CD14-positive monocyte (primary cell): ENCODE measurements at regions not wholly inside any gene's neighbourhood (a gene's known extent, or its start where the extent isn't known, plus 50 kb on each side); places are given as distances from the start of the nearest gene placed in this dataset.

ENCODE experiments used
- DNase-seq, 3 donors: peaks; one replicate each; pipeline ENCODE4 v3.0.0-alpha.2; 2011 to 2022
- H2AFZ ChIP-seq: 2 replicates; pipeline ENCODE4 v1.6.0; 2012; ENCODE audit warnings: mild to moderate bottlenecking, low read depth, low read length, inconsistent platforms; ENCODE audit not compliant: insufficient read depth, poor library complexity, severe bottlenecking
- H3K27ac ChIP-seq, 2 donors: 1 replicate in 1 of 2; 2 replicates in 1 of 2; pipeline ENCODE4 v1.5.1; 2012 to 2013; ENCODE audit warnings: low read length in 2 of 2, control low read depth in 1 of 2, inconsistent platforms in 1 of 2, low read depth in 1 of 2, mild to moderate bottlenecking in 1 of 2
- H3K27me3 ChIP-seq, 2 donors: one replicate each; pipeline versions ENCODE4 v1.6.0 to v1.6.1; 2011 to 2013; ENCODE audit warnings: low read length in 2 of 2; ENCODE audit not compliant: control insufficient read depth in 2 of 2, insufficient read depth in 2 of 2
- H3K36me3 ChIP-seq, 2 donors: replicated peaks in 1 of 2; 1 replicate in 1 of 2; 2 replicates in 1 of 2; pipeline versions ENCODE4 v1.5.1 to v1.6.1; 2012 to 2013; ENCODE audit warnings: low read length in 2 of 2, control low read depth in 1 of 2, inconsistent platforms in 1 of 2, mild to moderate bottlenecking in 1 of 2; ENCODE audit not compliant: insufficient read depth in 2 of 2, control insufficient read depth in 1 of 2
- H3K4me1 ChIP-seq, 2 donors: 1 replicate in 1 of 2; 2 replicates in 1 of 2; pipeline versions ENCODE4 v1.5.1 to v1.6.1; 2012 to 2013; ENCODE audit warnings: low read length in 2 of 2, control low read depth in 1 of 2, inconsistent platforms in 1 of 2, mild to moderate bottlenecking in 1 of 2, moderate library complexity in 1 of 2; ENCODE audit not compliant: insufficient read depth in 2 of 2, control insufficient read depth in 1 of 2
- H3K4me2 ChIP-seq: replicated peaks from 2 replicates; pipeline ENCODE3; 2012; ENCODE audit warnings: low read length, moderate library complexity, mild to moderate bottlenecking; ENCODE audit not compliant: poor library complexity, severe bottlenecking; ENCODE audit errors: extremely low read depth
- H3K4me3 ChIP-seq, 3 experiments: fragments of 200-600 bp in 1 of 3; sonication (generic) in 1 of 3; replicated peaks in 1 of 3; 1 replicate in 2 of 3; 2 replicates in 1 of 3; pipeline ENCODE4 v1.5.1; 2011 to 2013; ENCODE audit warnings: low read length in 3 of 3, mild to moderate bottlenecking in 3 of 3, control low read depth in 2 of 3, low read depth in 2 of 3, inconsistent platforms in 1 of 3, moderate library complexity in 1 of 3
- H3K79me2 ChIP-seq: 2 replicates; pipeline ENCODE4 v1.6.0; 2012; ENCODE audit warnings: mild to moderate bottlenecking, control low read depth, inconsistent platforms, low read length, moderate library complexity; ENCODE audit not compliant: insufficient read depth
- H3K9ac ChIP-seq: 2 replicates; pipeline ENCODE4 v1.6.0; 2017; ENCODE audit warnings: low read length, mild to moderate bottlenecking; ENCODE audit not compliant: insufficient read depth, poor library complexity, severe bottlenecking
- H3K9me3 ChIP-seq, 2 donors: replicated peaks in 1 of 2; 1 replicate in 1 of 2; 2 replicates in 1 of 2; pipeline versions ENCODE4 v1.5.1 to v1.6.1; 2012 to 2013; ENCODE audit warnings: low read length in 2 of 2, control low read depth in 1 of 2; ENCODE audit not compliant: control insufficient read depth in 1 of 2, insufficient read depth in 1 of 2
- H4K20me1 ChIP-seq: 2 replicates; pipeline ENCODE4 v1.6.0; 2012; ENCODE audit warnings: mild to moderate bottlenecking, low read length, control low read depth, moderate library complexity; ENCODE audit not compliant: insufficient read depth
- H3K27ac Mint-ChIP-seq, 7 donors: one replicate each; pipeline ENCODE4 v1.8.0; 2020; ENCODE audit warnings: mild to moderate bottlenecking in 7 of 7, mixed read lengths in 7 of 7, moderate library complexity in 6 of 7, inconsistent platforms in 2 of 7
- H3K27me3 Mint-ChIP-seq, 3 donors: one replicate each; pipeline ENCODE4 v1.8.0; 2021 to 2022; ENCODE audit warnings: low read depth in 3 of 3, mild to moderate bottlenecking in 3 of 3, mixed read lengths in 3 of 3, moderate library complexity in 3 of 3, inconsistent platforms in 1 of 3
- H3K36me3 Mint-ChIP-seq, 2 donors: one replicate each; pipeline ENCODE4 v1.8.0; 2020; ENCODE audit warnings: mixed read lengths in 2 of 2, inconsistent platforms in 1 of 2, mild to moderate bottlenecking in 1 of 2
- H3K4me1 Mint-ChIP-seq: one replicate; pipeline ENCODE4 v1.8.0; 2020; ENCODE audit warnings: mild to moderate bottlenecking, mixed read lengths
- H3K4me3 Mint-ChIP-seq, 2 donors: one replicate each; pipeline ENCODE4 v1.8.0; 2020; ENCODE audit warnings: mild to moderate bottlenecking in 2 of 2, mixed read lengths in 2 of 2, moderate library complexity in 1 of 2
- H3K9me3 Mint-ChIP-seq, 7 donors: one replicate each; pipeline ENCODE4 v1.8.0; 2020 to 2022; ENCODE audit warnings: mixed read lengths in 7 of 7, mild to moderate bottlenecking in 6 of 7, moderate library complexity in 6 of 7, inconsistent platforms in 2 of 7
- CTCF ChIP-seq: fragments of 200-600 bp; IDR thresholded peaks from one replicate; pipeline ENCODE4 v1.8.0; 2022; ENCODE audit warnings: antibody characterized with exemption, mild to moderate bottlenecking
- WGBS: methylation state at CpG from one replicate; pipeline ENCODE4 v1.1.5; 2013; ENCODE audit warnings: missing lambda C conversion rate; ENCODE audit not compliant: insufficient coverage; 5-methylcytosine and 5-hydroxymethylcytosine counted together
- intact Hi-C, 2 donors: fragments of 100-400 bp; cut with micrococcal nuclease; formaldehyde crosslinking; loops; one replicate each; pipeline versions ENCODE4 v1.15.0 to v1.15.1; 2023

DNA sequence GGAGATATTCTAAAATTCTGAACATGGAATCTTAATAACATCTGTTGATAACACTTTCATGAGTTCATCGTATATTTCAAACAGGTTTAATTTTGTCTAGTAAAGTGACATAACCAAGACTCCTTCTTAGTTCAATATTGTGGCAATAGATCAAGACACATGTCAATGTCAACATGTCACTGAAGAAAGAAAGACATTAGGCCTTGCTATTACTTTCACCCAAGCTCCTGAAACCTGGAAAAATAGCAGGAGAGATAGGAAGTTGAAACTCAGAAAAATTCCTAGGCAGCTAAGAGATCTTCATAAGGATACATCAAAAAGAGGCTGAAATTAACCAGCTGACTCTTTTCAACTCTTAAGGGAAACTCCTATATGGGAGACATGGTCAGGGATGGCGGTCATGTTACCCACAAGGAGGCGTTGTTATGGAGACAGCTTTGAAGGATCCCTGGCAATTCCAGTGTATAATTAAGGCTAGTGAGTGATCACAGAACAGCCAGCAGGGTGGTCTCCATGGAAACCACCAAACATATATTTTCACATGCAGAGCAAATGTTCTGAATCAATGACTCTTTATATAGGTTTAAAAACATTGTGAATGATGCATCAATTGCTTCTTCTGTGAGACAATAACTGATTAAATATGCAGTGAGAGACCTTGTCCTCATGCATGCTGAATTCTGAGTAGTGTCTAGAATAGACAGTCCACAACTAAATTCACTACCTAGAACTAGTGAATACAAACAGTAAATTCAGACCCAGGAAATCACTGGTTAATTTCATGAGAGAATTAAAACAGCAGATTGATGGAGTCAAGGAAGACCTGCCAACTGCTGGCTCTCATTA lies 115.3 kb upstream of the RIOK3 start:
- WGBS, result no CpG with 5 or more reads among the region's 3 CpGs
- H3K4me3 Mint-ChIP-seq, result no peak overlapping the region
- H3K9me3 ChIP-seq, result no peaks in the 10 kb centered on the region
- no peaks in the 10 kb centered on the region for H3K27me3 ChIP-seq
- H3K27ac Mint-ChIP-seq, result no peak overlapping the region
- H3K27me3 Mint-ChIP-seq, result no peaks in the 10 kb centered on the region
- H3K4me3 ChIP-seq, result no peak overlapping the region
- peaks cover 3 to 8% of the 10 kb centered on the region in 2 donors for H3K36me3 Mint-ChIP-seq
- TF ChIP-seq CTCF, result no peak
- no peaks in the 10 kb centered on the region for H3K36me3 ChIP-seq
- H3K79me2 ChIP-seq, result no peaks in the 10 kb centered on the region
- H3K4me2 ChIP-seq, result no peak overlapping the region
- H3K4me1 Mint-ChIP-seq, result no peaks in the 10 kb centered on the region
- no peaks in the 10 kb centered on the region for H3K4me1 ChIP-seq
- peak in 1 of 3 donors; percentile 11 for DNase-seq
- H3K27ac ChIP-seq, result no peak overlapping the region
- H3K9me3 Mint-ChIP-seq, result no peaks in the 10 kb centered on the region
- H3K9ac ChIP-seq, result no peak overlapping the region
- no peaks in the 10 kb centered on the region for H4K20me1 ChIP-seq
- intact Hi-C loops, result loop anchor here in 1 of 2 donors (10.0 kb wide), 1 partner anchor 183 kb away; no protein-coding TSS in a partner anchor
- H2AFZ ChIP-seq, result no peak overlapping the region

DNA sequence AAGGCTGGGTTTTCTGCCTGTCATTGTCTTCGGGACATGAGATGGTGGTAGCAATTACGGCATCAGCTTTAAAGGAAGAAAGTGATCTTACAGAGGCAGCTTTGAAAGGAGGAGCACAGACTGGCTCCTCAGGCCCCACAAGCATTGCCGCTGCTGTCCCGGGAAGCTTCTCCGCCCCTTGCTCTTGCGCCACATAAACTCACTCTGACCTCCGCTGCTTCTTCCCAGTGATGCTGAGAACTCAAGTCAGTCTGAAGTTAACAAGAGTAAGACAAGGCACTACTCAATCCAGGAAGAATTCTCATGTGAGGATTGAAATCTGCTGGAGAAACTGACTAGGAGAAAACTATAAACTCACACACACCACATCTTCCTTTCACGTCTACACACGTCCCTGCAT lies 112.4 kb upstream of the RIOK3 start:
- Histone ChIP-seq H3K27ac (no peak overlapping the region), H3K4me3 (no peak overlapping the region), H3K36me3 (no peaks in the 10 kb centered on the region), H4K20me1 (no peaks in the 10 kb centered on the region), H3K9me3 (no peaks in the 10 kb centered on the region), H3K4me1 (no peaks in the 10 kb centered on the region), H3K79me2 (no peaks in the 10 kb centered on the region), H3K27me3 (no peaks in the 10 kb centered on the region), H2AFZ (no peak overlapping the region), H3K9ac (no peak overlapping the region), H3K4me2 (no peak overlapping the region)
- Mint-ChIP-seq H3K4me1 (no peaks in the 10 kb centered on the region), H3K9me3 (peaks cover 0 to 3% (median 0%) of the 10 kb centered on the region in 7 donors), H3K4me3 (no peak overlapping the region), H3K27ac (no peak overlapping the region), H3K27me3 (no peaks in the 10 kb centered on the region), H3K36me3 (peaks cover 6 to 12% of the 10 kb centered on the region in 2 donors)
- intact Hi-C loops, result no loop called here
- no peak for DNase-seq
- WGBS, result no CpG with 5 or more reads among the region's 9 CpGs
- no peak for TF ChIP-seq CTCF
